Endothelial cell of umbilical vein (primary cell): ENCODE measurements at regions not wholly inside any gene's neighbourhood (a gene's known extent, or its start where the extent isn't known, plus 50 kb on each side); places are given as distances from the start of the nearest gene placed in this dataset.

Experiments
- BruUV-seq: library from RNA; stranded (reverse); fragments of 400-500 nt; replicated peaks from 2 replicates; lab custom pipeline; 2021; lab: Mats Ljungman, UMichigan
- CTCF ChIA-PET: fragments of 300-600, 350-600 bp; sonication (Branson Sonifier 250); formaldehyde crosslinking; loops from one replicate; lab custom pipeline; 2021; ENCODE audit warnings: antibody characterized with exemption, inconsistent platforms; lab: Charles Lee
- POLR2A ChIA-PET: fragments of 300-600, 350-600 bp; sonication (Branson Sonifier 250); formaldehyde crosslinking; loops from one replicate; lab custom pipeline; 2021; ENCODE audit warnings: antibody characterized with exemption, inconsistent platforms; lab: Charles Lee
- DNase-seq: peaks from one replicate; pipeline ENCODE4 v3.0.0-alpha.2; 2011; ENCODE audit warnings: low read depth, low spot score
- FAIRE-seq: peaks from 2 replicates; lab custom pipeline; 2011; peaks lifted over from hg19 to GRCh38; lab: Jason Lieb, UNC
- H2AFZ ChIP-seq: 2 replicates; pipeline ENCODE4 v1.6.0; 2012; ENCODE audit warnings: low read depth, low read length, control low read depth, inconsistent platforms
- H3K27ac ChIP-seq: 2 replicates; pipeline ENCODE4 v1.5.1; 2011; ENCODE audit warnings: low read depth, mild to moderate bottlenecking, control low read depth, low read length, moderate library complexity; ENCODE audit not compliant: insufficient read depth
- H3K27me3 ChIP-seq, 2 experiments: 2 replicates each; pipeline versions ENCODE4 v1.6.0 to v1.6.1; 2011; ENCODE audit warnings: low read length in 2 of 2, mixed read lengths in 1 of 2; ENCODE audit not compliant: control insufficient read depth in 2 of 2, insufficient read depth in 2 of 2
- H3K36me3 ChIP-seq, 2 experiments: 2 replicates in 1 of 2; 3 replicates in 1 of 2; pipeline ENCODE4 v1.5.1; 2011; ENCODE audit warnings: low read length in 2 of 2, mild to moderate bottlenecking in 1 of 2, moderate library complexity in 1 of 2; ENCODE audit not compliant: control insufficient read depth in 2 of 2, insufficient read depth in 2 of 2; ENCODE audit errors: extremely low read depth in 1 of 2
- H3K4me1 ChIP-seq: 3 replicates; pipeline ENCODE4 v1.5.1; 2011; ENCODE audit warnings: mild to moderate bottlenecking, low read length; ENCODE audit not compliant: control insufficient read depth, insufficient read depth; ENCODE audit errors: extremely low read depth
- H3K4me2 ChIP-seq: 2 replicates; pipeline ENCODE4 v1.6.1; 2011; ENCODE audit warnings: low read length, control low read depth, mixed read lengths; ENCODE audit not compliant: insufficient read depth
- H3K4me3 ChIP-seq, 3 experiments: fragments of 200-600 bp in 1 of 3; sonication (generic), shearing (Covaris generic) in 1 of 3; replicated peaks in 1 of 3; 2 replicates each; pipeline ENCODE4 v1.5.1; 2011 to 2016; ENCODE audit warnings: control low read depth in 3 of 3, low read length in 3 of 3, mild to moderate bottlenecking in 2 of 3, inconsistent platforms in 1 of 3, low read depth in 1 of 3, moderate library complexity in 1 of 3; ENCODE audit not compliant: insufficient read depth in 1 of 3
- H3K79me2 ChIP-seq: 2 replicates; pipeline ENCODE4 v1.6.0; 2012; ENCODE audit warnings: low read length, inconsistent platforms; ENCODE audit not compliant: control insufficient read depth, insufficient read depth
- H3K9ac ChIP-seq: replicated peaks from 2 replicates; pipeline ENCODE3; 2011; ENCODE audit warnings: low read length, control low read depth; ENCODE audit not compliant: insufficient read depth; ENCODE audit errors: extremely low read depth
- H3K9me1 ChIP-seq: replicated peaks from 3 replicates; pipeline ENCODE4 v1.6.0; 2011; ENCODE audit warnings: mild to moderate bottlenecking, low read length; ENCODE audit not compliant: control insufficient read depth, insufficient read depth; ENCODE audit errors: extremely low read depth
- H3K9me3 ChIP-seq: replicated peaks from 2 replicates; pipeline ENCODE4 v1.5.1; 2012; ENCODE audit warnings: low read length, inconsistent platforms; ENCODE audit not compliant: control insufficient read depth, insufficient read depth
- H4K20me1 ChIP-seq: replicated peaks from 2 replicates; pipeline ENCODE3; 2011; ENCODE audit warnings: mild to moderate bottlenecking, low read length; ENCODE audit not compliant: control insufficient read depth, insufficient read depth; ENCODE audit errors: extremely low read depth
- EZH2 ChIP-seq: IDR thresholded peaks from 2 replicates; pipeline ENCODE4 v1.6.1; 2012; ENCODE audit warnings: borderline replicate concordance, low read depth, mild to moderate bottlenecking, moderate library complexity, low read length, inconsistent platforms; ENCODE audit not compliant: severe bottlenecking
- FOS ChIP-seq: IDR thresholded peaks from 2 replicates; pipeline ENCODE4 v1.6.1; 2011; ENCODE audit warnings: mild to moderate bottlenecking, low read length, moderate library complexity, borderline replicate concordance; ENCODE audit not compliant: insufficient read depth
- GATA2 ChIP-seq: IDR thresholded peaks from 2 replicates; pipeline ENCODE4 v1.7.0; 2011; ENCODE audit warnings: low read depth, mild to moderate bottlenecking, moderate library complexity, mixed read lengths, low read length; ENCODE audit not compliant: insufficient read length, insufficient read depth
- JUN ChIP-seq: IDR thresholded peaks from 2 replicates; pipeline ENCODE4 v1.6.1; 2011; ENCODE audit warnings: borderline replicate concordance, low read depth; ENCODE audit not compliant: insufficient read length, insufficient read depth
- MAX ChIP-seq: IDR thresholded peaks from 2 replicates; pipeline ENCODE4 v1.6.1; 2011; ENCODE audit not compliant: insufficient read depth, insufficient read length
- MYC ChIP-seq: IDR thresholded peaks from one replicate; pipeline ENCODE4 v1.6.1; 2011; ENCODE audit warnings: mild to moderate bottlenecking, low read depth, low read length
- POLR2A ChIP-seq: IDR thresholded peaks from 2 replicates; pipeline ENCODE4 v1.6.1; 2012; ENCODE audit warnings: low read depth, mild to moderate bottlenecking, control low read depth, low read length
- POLR2AphosphoS5 ChIP-seq: IDR thresholded peaks from 2 replicates; pipeline ENCODE4 v1.6.1; 2012; ENCODE audit warnings: low read depth, mild to moderate bottlenecking, control low read depth, low read length, moderate library complexity; ENCODE audit not compliant: insufficient read depth
- dilution Hi-C: fragments of 300-500 bp; cut with MboI; formaldehyde crosslinking; loops from one replicate; pipeline ENCODE4 v1.15.0; 2019; ENCODE audit warnings: low sequenced_read_pairs; ENCODE audit not compliant: extremely low pct_ligation_motif_present
- intact Hi-C: fragments of 100-400 bp; cut with micrococcal nuclease; formaldehyde crosslinking; loops from one replicate; pipeline ENCODE4 v1.10.0; 2022
- TF ChIP-seq, protein P1 (sequence below), 2 donors: IDR thresholded peaks; 1 replicate in 1 of 2; 2 replicates in 1 of 2; pipeline ENCODE4 v1.5.1; 2011; ENCODE audit warnings: low read length in 2 of 2, mild to moderate bottlenecking in 2 of 2, moderate library complexity in 2 of 2, control low read depth in 1 of 2, inconsistent platforms in 1 of 2, low read depth in 1 of 2; ENCODE audit not compliant: insufficient read depth in 1 of 2; ENCODE audit errors: extremely low read depth in 1 of 2

- BruUV-seq, result no TSS peak
- no peak overlapping the region for H3K4me3 ChIP-seq
- H4K20me1 ChIP-seq, result no peaks in the 10 kb centered on the region
- intact Hi-C loops, result no loop called here
- DNase-seq, result no peak
- H3K4me2 ChIP-seq, result no peak overlapping the region
- POLR2A ChIA-PET, result no interaction called here
- no peak overlapping the region for H3K9ac ChIP-seq
- no peak for FAIRE-seq
- H3K36me3 ChIP-seq, result no peaks in the 10 kb centered on the region
- H3K9me1 ChIP-seq, result no peaks in the 10 kb centered on the region
- no peak for TF ChIP-seq POLR2AphosphoS5
- no peak for TF ChIP-seq EZH2
- TF ChIP-seq, protein P1, sequence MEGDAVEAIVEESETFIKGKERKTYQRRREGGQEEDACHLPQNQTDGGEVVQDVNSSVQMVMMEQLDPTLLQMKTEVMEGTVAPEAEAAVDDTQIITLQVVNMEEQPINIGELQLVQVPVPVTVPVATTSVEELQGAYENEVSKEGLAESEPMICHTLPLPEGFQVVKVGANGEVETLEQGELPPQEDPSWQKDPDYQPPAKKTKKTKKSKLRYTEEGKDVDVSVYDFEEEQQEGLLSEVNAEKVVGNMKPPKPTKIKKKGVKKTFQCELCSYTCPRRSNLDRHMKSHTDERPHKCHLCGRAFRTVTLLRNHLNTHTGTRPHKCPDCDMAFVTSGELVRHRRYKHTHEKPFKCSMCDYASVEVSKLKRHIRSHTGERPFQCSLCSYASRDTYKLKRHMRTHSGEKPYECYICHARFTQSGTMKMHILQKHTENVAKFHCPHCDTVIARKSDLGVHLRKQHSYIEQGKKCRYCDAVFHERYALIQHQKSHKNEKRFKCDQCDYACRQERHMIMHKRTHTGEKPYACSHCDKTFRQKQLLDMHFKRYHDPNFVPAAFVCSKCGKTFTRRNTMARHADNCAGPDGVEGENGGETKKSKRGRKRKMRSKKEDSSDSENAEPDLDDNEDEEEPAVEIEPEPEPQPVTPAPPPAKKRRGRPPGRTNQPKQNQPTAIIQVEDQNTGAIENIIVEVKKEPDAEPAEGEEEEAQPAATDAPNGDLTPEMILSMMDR (IDR thresholded peaks at IDR 0.05; ENCODE audit: extremely low read depth in 1 of 2, insufficient read depth in 1 of 2, low read depth in 1 of 2, low read length in 2 of 2), result no peak
- TF ChIP-seq MAX, result no peak
- no peak for TF ChIP-seq GATA2
- TF ChIP-seq JUN, result no peak
- TF ChIP-seq FOS, result no peak
- TF ChIP-seq POLR2A, result no peak
- no peak for TF ChIP-seq MYC
- no peaks in the 10 kb centered on the region for H3K4me1 ChIP-seq
- no peak overlapping the region for H3K27ac ChIP-seq
- CTCF ChIA-PET, result no interaction called here
- dilution Hi-C loops, result no loop called here
- peaks cover 0 to 2% of the 10 kb centered on the region in 2 experiments for H3K27me3 ChIP-seq
- no peak overlapping the region for H2AFZ ChIP-seq
- no peaks in the 10 kb centered on the region for H3K79me2 ChIP-seq
- H3K9me3 ChIP-seq, result no peaks in the 10 kb centered on the region
Observed at GRCh38 chr18:70398076-70398475, 109.2 kb downstream of the SOCS6 start.
